ENCODE measurements at regions not wholly inside any gene's neighbourhood (a gene's known extent, or its start where the extent isn't known, plus 50 kb on each side); places are given as distances from the start of the nearest gene placed in this dataset.

GRCh38 chr5:74275171-74275992 lies 365.1 kb downstream of the ENC1 start (continued):
- TF ChIP-seq E2F6 (IDR thresholded peaks at IDR 0.05) (no peak), SIRT6 (IDR thresholded peaks at IDR 0.05; ENCODE audit: low read length) (no peak), GTF2F1 (IDR thresholded peaks at IDR 0.05; ENCODE audit: borderline replicate concordance, low read depth, low read length) (no peak), SP4 (IDR thresholded peaks at IDR 0.05; ENCODE audit: low read length) (no peak), RXRA (IDR thresholded peaks at IDR 0.05; ENCODE audit: insufficient read depth, low read depth, low read length) (no peak), CTCF (IDR thresholded peaks at IDR 0.05; ENCODE audit: control extremely low read depth in 1 of 3, insufficient read depth in 1 of 3, low read depth in 1 of 3, low read length in 3 of 3) (no peak), RFX5 (IDR thresholded peaks at IDR 0.05; ENCODE audit: borderline replicate concordance, low read depth, low read length) (no peak), ATF2 (IDR thresholded peaks at IDR 0.05; ENCODE audit: low read length) (no peak)
